Naive thymus-derived CD4-positive, alpha-beta T cell (primary cell): ENCODE measurements at regions not wholly inside any gene's neighbourhood (a gene's known extent, or its start where the extent isn't known, plus 50 kb on each side); places are given as distances from the start of the nearest gene placed in this dataset.
A peak's percentile ranks its signal among the peaks of the same experiment; 100 is the strongest.

Source experiments
- ATAC-seq: fragments of 150-1000 bp; cut with Tn5 transposase; 2 replicates; pipeline ENCODE4 v1.10.0; 2021; ENCODE audit warnings: mild to moderate bottlenecking, moderate library complexity
- CTCF ChIA-PET: fragments of 350-600 bp; sonication (Branson Sonifier 250); formaldehyde crosslinking; loops from one replicate; lab custom pipeline; 2021; ENCODE audit warnings: antibody characterized with exemption; lab: Charles Lee
- POLR2A ChIA-PET: fragments of 350-600 bp; sonication (Branson Sonifier 250); formaldehyde crosslinking; loops from one replicate; lab custom pipeline; 2021; ENCODE audit warnings: antibody characterized with exemption, inconsistent platforms; lab: Charles Lee
- DNase-seq, 9 donors: peaks; one replicate each; pipeline versions ENCODE4 v3.0.0 to v3.0.0-alpha.2; 2020 to 2022; ENCODE audit warnings: mixed read lengths in 1 of 9
- H3K27ac ChIP-seq: one replicate; pipeline ENCODE4 v1.7.0; 2013; ENCODE audit warnings: mild to moderate bottlenecking, low read depth, low read length, moderate library complexity
- H3K27me3 ChIP-seq, 2 donors: one replicate each; pipeline ENCODE4 v1.7.0; 2013; ENCODE audit warnings: low read length in 2 of 2, mild to moderate bottlenecking in 2 of 2, moderate library complexity in 2 of 2; ENCODE audit not compliant: control insufficient read depth in 2 of 2, insufficient read depth in 2 of 2
- H3K36me3 ChIP-seq, 3 experiments: 1 replicate in 2 of 3; 2 replicates in 1 of 3; pipeline ENCODE4 v1.7.0; 2013; ENCODE audit warnings: low read length in 3 of 3, mild to moderate bottlenecking in 3 of 3, moderate library complexity in 1 of 3; ENCODE audit not compliant: insufficient read depth in 3 of 3, control insufficient read depth in 2 of 3
- H3K4me1 ChIP-seq, 2 donors: one replicate each; pipeline ENCODE4 v1.7.0; 2013; ENCODE audit warnings: low read length in 2 of 2, mild to moderate bottlenecking in 2 of 2, moderate library complexity in 1 of 2; ENCODE audit not compliant: control insufficient read depth in 2 of 2, insufficient read depth in 2 of 2
- H3K4me3 ChIP-seq: 2 replicates; pipeline ENCODE4 v1.7.0; 2013; ENCODE audit warnings: mild to moderate bottlenecking, low read length
- H3K9me3 ChIP-seq, 3 experiments: 1 replicate in 2 of 3; 2 replicates in 1 of 3; pipeline ENCODE4 v1.7.0; 2013; ENCODE audit warnings: low read length in 3 of 3; ENCODE audit not compliant: control insufficient read depth in 2 of 3
- H3K27ac Mint-ChIP-seq, 9 donors: one replicate each; pipeline ENCODE4 v1.8.0; 2020 to 2022; ENCODE audit warnings: mixed read lengths in 9 of 9, mild to moderate bottlenecking in 8 of 9, moderate library complexity in 5 of 9, inconsistent platforms in 2 of 9
- H3K27me3 Mint-ChIP-seq, 5 donors: one replicate each; pipeline ENCODE4 v1.8.0; 2021 to 2022; ENCODE audit warnings: mixed read lengths in 5 of 5, mild to moderate bottlenecking in 1 of 5
- H3K36me3 Mint-ChIP-seq, 5 donors: one replicate each; pipeline ENCODE4 v1.8.0; 2020 to 2022; ENCODE audit warnings: mixed read lengths in 5 of 5, mild to moderate bottlenecking in 3 of 5, inconsistent platforms in 1 of 5
- H3K4me1 Mint-ChIP-seq, 7 donors: one replicate each; pipeline ENCODE4 v1.8.0; 2020 to 2022; ENCODE audit warnings: mixed read lengths in 7 of 7, mild to moderate bottlenecking in 3 of 7, inconsistent platforms in 1 of 7
- H3K4me3 Mint-ChIP-seq, 10 donors: one replicate each; pipeline ENCODE4 v1.8.0; 2020 to 2022; ENCODE audit warnings: mild to moderate bottlenecking in 10 of 10, mixed read lengths in 10 of 10, moderate library complexity in 6 of 10, inconsistent platforms in 2 of 10
- H3K9me3 Mint-ChIP-seq, 11 donors: one replicate each; pipeline ENCODE4 v1.8.0; 2020 to 2022; ENCODE audit warnings: mixed read lengths in 11 of 11, mild to moderate bottlenecking in 4 of 11, inconsistent platforms in 1 of 11, moderate library complexity in 1 of 11
- intact Hi-C, 2 donors: fragments of 100-400 bp; cut with micrococcal nuclease; formaldehyde crosslinking; loops; one replicate each; pipeline ENCODE4 v1.15.1; 2023

DNA sequence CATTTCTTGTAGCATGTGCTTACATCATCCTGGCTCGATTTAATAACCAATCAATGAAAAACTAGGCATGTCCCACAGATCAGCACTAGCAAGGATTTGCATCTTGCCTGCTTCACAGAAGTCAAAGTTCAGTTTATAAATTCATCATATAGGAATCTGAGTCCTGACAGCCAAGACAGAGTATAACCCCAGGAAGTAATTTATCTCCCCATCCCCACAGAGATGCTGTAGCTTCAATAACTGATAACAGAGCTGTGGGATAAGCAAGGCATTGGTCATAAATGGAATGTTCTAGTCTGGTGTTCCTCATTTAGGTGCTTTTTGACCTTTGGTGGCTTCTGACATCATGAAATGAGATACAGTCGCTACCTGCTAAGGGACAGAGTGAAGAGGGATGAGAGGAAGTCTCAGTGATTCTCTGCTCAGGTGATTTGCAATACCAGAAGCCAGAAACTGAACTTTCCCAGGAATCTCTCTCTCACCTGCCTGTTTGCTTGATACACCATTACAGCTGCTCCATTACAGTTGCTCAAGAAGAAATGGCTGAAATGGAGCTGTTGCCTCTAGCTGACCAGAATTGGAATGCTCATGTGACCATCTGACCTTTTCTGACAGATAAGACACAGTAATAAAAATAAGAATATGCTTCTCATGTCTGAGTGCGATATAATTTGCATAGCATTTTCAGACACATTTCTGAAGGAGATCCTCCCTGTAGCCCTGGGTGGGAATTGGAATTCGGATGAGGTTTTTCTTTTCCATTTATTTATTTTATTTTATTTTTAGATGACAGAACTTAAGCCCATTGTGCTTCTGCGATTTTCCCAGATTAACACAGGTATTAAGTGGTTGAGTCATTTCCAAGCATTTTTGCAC lies 217.1 kb upstream of the KCNMB2 start:
- no peak for DNase-seq
- ChIA-PET POLR2A (no interaction called here), CTCF (no interaction called here)
- ATAC-seq = no peak
- Mint-ChIP-seq H3K36me3 (no peaks in the 10 kb centered on the region), H3K9me3 (no peaks in the 10 kb centered on the region), H3K27me3 (no peaks in the 10 kb centered on the region), H3K4me3 (no peak overlapping the region), H3K27ac (no peak overlapping the region), H3K4me1 (no peaks in the 10 kb centered on the region)
- Histone ChIP-seq H3K4me1 (no peaks in the 10 kb centered on the region), H3K27ac (no peak overlapping the region), H3K27me3 (no peaks in the 10 kb centered on the region), H3K9me3 (no peaks in the 10 kb centered on the region), H3K36me3 (no peaks in the 10 kb centered on the region), H3K4me3 (no peak overlapping the region)
- intact Hi-C loops = no loop called here

DNA sequence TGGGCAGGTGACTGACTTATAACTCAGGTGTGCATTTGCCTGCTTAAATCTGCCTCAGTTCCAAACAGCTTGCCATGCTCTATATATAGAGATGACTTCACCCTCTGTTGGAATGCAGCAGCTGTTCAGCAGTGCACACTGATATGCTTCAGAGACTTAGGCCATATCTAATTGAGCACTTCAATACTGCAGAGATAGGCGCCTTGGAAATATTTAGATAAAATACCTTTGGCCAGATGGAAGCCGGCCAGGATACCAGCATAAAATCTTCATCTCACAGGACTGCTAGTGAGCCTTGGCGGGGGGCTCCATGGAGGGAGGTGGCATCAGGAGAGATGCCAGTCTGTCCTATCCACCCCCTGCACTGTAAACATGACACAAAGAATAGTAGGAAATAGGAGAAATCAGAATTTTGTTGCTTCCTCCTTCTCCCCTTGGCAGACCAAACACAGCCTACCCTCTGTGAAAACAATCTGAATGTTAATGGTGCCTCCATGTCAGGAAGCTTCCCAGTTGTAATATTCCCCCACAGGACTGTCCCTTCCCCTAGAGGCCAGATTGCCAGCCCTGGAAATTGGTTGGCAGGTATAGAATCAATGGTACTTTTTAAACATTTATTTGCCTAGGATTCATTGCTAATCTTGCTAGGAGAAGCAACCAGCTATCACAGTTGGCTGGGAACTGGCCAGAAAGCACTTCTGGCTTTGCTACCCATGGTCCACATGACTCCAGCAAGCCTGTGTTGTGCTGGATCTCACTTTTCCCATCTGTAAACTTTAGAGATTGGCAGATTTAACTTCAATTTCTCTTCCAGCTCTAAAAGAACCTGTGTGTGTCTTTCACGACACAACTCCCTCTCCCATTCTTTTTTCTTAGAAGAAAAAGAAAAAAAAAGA lies 215.5 kb upstream of the KCNMB2 start:
- Histone ChIP-seq H3K4me3 (no peak overlapping the region), H3K36me3 (no peaks in the 10 kb centered on the region), H3K4me1 (no peaks in the 10 kb centered on the region), H3K9me3 (no peaks in the 10 kb centered on the region), H3K27ac (no peak overlapping the region), H3K27me3 (no peaks in the 10 kb centered on the region)
- Mint-ChIP-seq H3K36me3 (no peaks in the 10 kb centered on the region), H3K27ac (no peak overlapping the region), H3K27me3 (no peaks in the 10 kb centered on the region), H3K4me1 (no peaks in the 10 kb centered on the region), H3K4me3 (no peak overlapping the region), H3K9me3 (no peaks in the 10 kb centered on the region)
- ChIA-PET POLR2A (no interaction called here), CTCF (no interaction called here)
- no peak for DNase-seq
- ATAC-seq = no peak
- intact Hi-C loops = loop anchor here (10.0 kb wide), 2 partner anchors 1206 to 1266 kb away; no protein-coding TSS in a partner anchor

DNA sequence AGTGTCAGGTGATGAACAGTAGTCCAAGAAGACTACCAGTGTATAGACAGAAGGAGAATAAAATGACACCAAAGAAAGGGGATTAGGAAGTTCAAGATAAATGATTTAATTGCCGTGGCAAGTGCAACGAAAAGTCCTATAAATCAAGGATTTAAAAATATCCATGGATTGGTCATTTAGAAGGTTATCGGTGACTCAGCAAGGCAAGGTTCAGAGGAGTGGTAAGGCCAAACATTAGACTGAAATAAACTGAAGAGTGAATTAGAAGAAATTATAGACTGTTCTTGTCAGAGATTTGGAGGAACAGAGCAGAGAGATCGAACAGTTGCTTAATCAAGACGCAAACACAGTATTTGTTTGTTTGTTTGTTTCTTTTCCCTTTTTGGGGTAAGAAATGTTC lies 211.9 kb upstream of the KCNMB2 start:
- Histone ChIP-seq H3K27me3 (no peaks in the 10 kb centered on the region), H3K4me1 (no peaks in the 10 kb centered on the region), H3K27ac (no peak overlapping the region), H3K4me3 (no peak overlapping the region), H3K9me3 (no peaks in the 10 kb centered on the region), H3K36me3 (no peaks in the 10 kb centered on the region)
- no peak overlapping the region for H3K4me3 Mint-ChIP-seq
- H3K27me3 Mint-ChIP-seq = no peaks in the 10 kb centered on the region
- intact Hi-C loops = loop anchor here (10.0 kb wide), 2 partner anchors 1210 to 1270 kb away; no protein-coding TSS in a partner anchor
- DNase-seq (no peak), ATAC-seq (no peak)
- no peak overlapping the region for H3K27ac Mint-ChIP-seq
- H3K36me3 Mint-ChIP-seq = no peaks in the 10 kb centered on the region
- no peaks in the 10 kb centered on the region for H3K9me3 Mint-ChIP-seq
- ChIA-PET CTCF (interaction anchor here (0.6 kb wide), 1 partner anchor 644 kb away, joined by 4 read pairs; no protein-coding TSS in a partner anchor), POLR2A (no interaction called here)
- no peaks in the 10 kb centered on the region for H3K4me1 Mint-ChIP-seq

DNA sequence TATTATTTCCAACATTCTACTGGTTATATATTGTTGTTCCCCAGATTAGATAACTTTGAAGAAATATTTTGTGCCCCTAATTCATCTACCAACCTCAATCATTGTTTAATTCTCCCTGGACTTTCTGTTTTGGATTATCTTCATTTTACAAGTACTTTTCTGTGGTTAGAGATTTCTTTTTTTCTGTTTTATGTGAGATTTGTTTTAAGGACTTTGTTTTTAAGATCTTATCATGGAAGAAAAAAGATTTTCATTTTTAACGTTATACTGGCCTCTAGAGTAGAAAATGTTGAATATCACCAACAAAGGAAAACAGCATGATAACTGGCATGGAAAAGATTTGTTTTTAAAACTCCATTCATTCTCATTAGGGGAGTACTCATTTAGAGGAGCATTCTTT lies 210.9 kb upstream of the KCNMB2 start:
- H3K27me3 ChIP-seq = no peaks in the 10 kb centered on the region
- H3K4me1 ChIP-seq = no peaks in the 10 kb centered on the region
- no peak overlapping the region for H3K4me3 ChIP-seq
- ChIA-PET CTCF (no interaction called here), POLR2A (no interaction called here)
- ATAC-seq = no peak
- H3K4me3 Mint-ChIP-seq = no peak overlapping the region
- no peaks in the 10 kb centered on the region for H3K36me3 Mint-ChIP-seq
- intact Hi-C loops = loop anchor here (1.0 to 10.0 kb wide), 7 partner anchors 965 to 1453 kb away; no protein-coding TSS in a partner anchor
- H3K27ac ChIP-seq = no peak overlapping the region
- no peaks in the 10 kb centered on the region for H3K4me1 Mint-ChIP-seq
- H3K9me3 ChIP-seq = no peaks in the 10 kb centered on the region
- H3K27ac Mint-ChIP-seq = no peak overlapping the region
- DNase-seq = peak in 4 of 9 donors; percentile 5 to 33 (median 22)
- H3K27me3 Mint-ChIP-seq = no peaks in the 10 kb centered on the region
- H3K9me3 Mint-ChIP-seq = no peaks in the 10 kb centered on the region
- no peaks in the 10 kb centered on the region for H3K36me3 ChIP-seq

DNA sequence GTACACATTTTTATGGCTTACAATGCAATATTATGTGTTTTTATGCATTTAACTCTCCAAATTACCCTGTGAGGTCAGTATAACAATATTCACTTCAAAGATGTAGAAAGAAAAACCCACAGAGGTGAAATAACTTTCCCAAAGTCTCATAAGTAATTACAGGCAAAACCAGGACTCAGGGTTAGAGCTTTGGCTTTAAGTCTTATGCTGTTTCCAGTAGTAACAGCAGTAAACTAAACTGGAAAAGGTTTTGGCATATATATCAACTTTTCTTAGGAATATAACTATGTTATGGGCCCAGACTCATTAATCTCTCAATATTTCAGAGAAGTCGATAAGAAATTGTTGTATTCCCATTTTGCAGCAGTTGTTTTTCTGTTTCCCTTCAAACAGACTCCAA lies 206.3 kb upstream of the KCNMB2 start:
- H3K36me3 Mint-ChIP-seq = peaks cover 0 to 3% (median 0%) of the 10 kb centered on the region in 5 donors
- no peak for DNase-seq
- H3K4me1 ChIP-seq = no peaks in the 10 kb centered on the region
- no peak overlapping the region for H3K4me3 Mint-ChIP-seq
- no peaks in the 10 kb centered on the region for H3K27me3 Mint-ChIP-seq
- no peaks in the 10 kb centered on the region for H3K27me3 ChIP-seq
- no peak for ATAC-seq
- intact Hi-C loops = loop anchor here (5.0 to 10.0 kb wide), 3 partner anchors 1215 to 1458 kb away; no protein-coding TSS in a partner anchor
- H3K4me1 Mint-ChIP-seq = peaks cover 0 to 5% (median 0%) of the 10 kb centered on the region in 7 donors
- H3K4me3 ChIP-seq = no peak overlapping the region
- POLR2A ChIA-PET = no interaction called here
- no peak overlapping the region for H3K27ac Mint-ChIP-seq
- no peaks in the 10 kb centered on the region for H3K36me3 ChIP-seq
- no peaks in the 10 kb centered on the region for H3K9me3 ChIP-seq
- H3K9me3 Mint-ChIP-seq = no peaks in the 10 kb centered on the region
- H3K27ac ChIP-seq = no peak overlapping the region
- CTCF ChIA-PET = no interaction called here

DNA sequence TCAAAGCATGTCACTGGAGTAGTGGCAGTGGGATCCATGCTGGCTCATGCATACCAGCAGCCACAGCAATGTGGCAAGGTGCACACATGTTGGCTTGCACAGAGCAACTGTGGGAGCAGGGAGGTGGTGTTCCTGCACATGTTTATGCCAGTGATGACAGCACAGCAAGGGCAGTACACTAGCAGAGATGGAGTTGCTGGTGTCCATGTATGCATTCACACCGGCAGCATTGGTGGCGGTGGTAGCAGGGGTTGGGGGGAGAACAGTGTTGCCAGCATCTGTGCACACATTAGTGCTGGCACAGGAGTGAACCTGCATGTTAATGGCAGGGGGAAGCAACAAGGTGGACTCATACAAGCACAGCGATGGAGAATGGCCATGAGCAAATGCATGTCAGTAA lies 202.0 kb upstream of the KCNMB2 start:
- H3K4me3 Mint-ChIP-seq = no peak overlapping the region
- ChIA-PET CTCF (no interaction called here), POLR2A (no interaction called here)
- Histone ChIP-seq H3K4me1 (no peaks in the 10 kb centered on the region), H3K27ac (no peak overlapping the region), H3K9me3 (no peaks in the 10 kb centered on the region), H3K36me3 (no peaks in the 10 kb centered on the region), H3K4me3 (no peak overlapping the region), H3K27me3 (no peaks in the 10 kb centered on the region)
- DNase-seq (no peak), ATAC-seq (no peak)
- peaks cover 0 to 3% (median 0%) of the 10 kb centered on the region in 5 donors for H3K36me3 Mint-ChIP-seq
- intact Hi-C loops = no loop called here
- no peaks in the 10 kb centered on the region for H3K27me3 Mint-ChIP-seq
- no peak overlapping the region for H3K27ac Mint-ChIP-seq
- H3K9me3 Mint-ChIP-seq = peaks cover 0 to 6% (median 1%) of the 10 kb centered on the region in 11 donors
- peaks cover 0 to 5% (median 0%) of the 10 kb centered on the region in 7 donors for H3K4me1 Mint-ChIP-seq
